ENCODE measurements at regions not wholly inside any gene's neighbourhood (a gene's known extent, or its start where the extent isn't known, plus 50 kb on each side); places are given as distances from the start of the nearest gene placed in this dataset.

- Histone ChIP-seq H2AK5ac (ENCODE audit: low read depth, low read length) (no peak overlapping the region), H3K4me2 (ENCODE audit: low read depth, low read length) (no peak overlapping the region), H3K9ac (ENCODE audit: low read depth, low read length) (no peak overlapping the region), H3K79me1 (ENCODE audit: low read depth in 1 of 2, low read length in 2 of 2) (no peaks in the 10 kb centered on the region), H2BK5ac (ENCODE audit: low read depth, low read length, poor library complexity, severe bottlenecking) (no peak overlapping the region), H2BK15ac (ENCODE audit: low read depth, low read length) (no peak overlapping the region), H3K27me3 (ENCODE audit: control insufficient read depth, insufficient read depth, low read length) (no peaks in the 10 kb centered on the region), H4K20me1 (ENCODE audit: insufficient read depth, low read length) (no peaks in the 10 kb centered on the region), H3K4me1 (ENCODE audit: control insufficient read depth, insufficient read depth, low read length) (no peaks in the 10 kb centered on the region), H3K18ac (ENCODE audit: low read depth, low read length) (no peak overlapping the region), H3K9me3 (ENCODE audit: control insufficient read depth, insufficient read depth, low read length) (0 out of 2 replicates have a peak, but pooled peaks cover 3% of the 10 kb centered on the region), H3K9me1 (ENCODE audit: insufficient read depth, low read length) (no peaks in the 10 kb centered on the region), H3K14ac (replicated peaks; ENCODE audit: low read depth, low read length) (no peak overlapping the region), H2BK20ac (ENCODE audit: low read depth, low read length) (no peak overlapping the region), H3K36me3 (ENCODE audit: control insufficient read depth, insufficient read depth, low read length) (no peaks in the 10 kb centered on the region), H3K4ac (ENCODE audit: low read depth, low read length) (no peak overlapping the region), H3K4me3 (ENCODE audit: insufficient read depth, low read depth, low read length) (no peak overlapping the region), H3K56ac (ENCODE audit: extremely low read depth, insufficient read depth, low read length) (no peak overlapping the region), H4K8ac (ENCODE audit: low read depth in 2 of 2, low read length in 2 of 2) (no peak overlapping the region), H2BK120ac (ENCODE audit: low read depth, low read length) (no peak overlapping the region), H3K27ac (ENCODE audit: insufficient read depth, low read length) (no peak overlapping the region), H3K23ac (ENCODE audit: low read depth, low read length) (no peak overlapping the region), H4K91ac (ENCODE audit: insufficient read depth, low read depth, low read length) (no peak overlapping the region), H2AK9ac (replicated peaks; ENCODE audit: low read depth, low read length, poor library complexity) (no peak overlapping the region), H4K5ac (ENCODE audit: low read depth, low read length) (no peak overlapping the region), H2AFZ (replicated peaks; ENCODE audit: low read length, poor library complexity) (no peak overlapping the region)
- POLR2A ChIA-PET (ENCODE audit: unreplicated experiment), result no interaction called here
- BruUV-seq (replicated peaks), result no TSS peak
- CTCF ChIA-PET, result no interaction called here
- TF ChIP-seq BHLHE40 (IDR thresholded peaks at IDR 0.05; ENCODE audit: low read depth, low read length) (no peak), RFX5 (IDR thresholded peaks at IDR 0.05; ENCODE audit: low read depth, low read length) (no peak), CTCF (conservative IDR thresholded peaks at IDR 0.05; ENCODE audit: low read depth, low read length) (no peak), USF2 (IDR thresholded peaks at IDR 0.05; ENCODE audit: low read depth, low read length) (no peak), MAFK (IDR thresholded peaks at IDR 0.05; ENCODE audit: low read depth, low read length) (no peak), MAZ (IDR thresholded peaks at IDR 0.05; ENCODE audit: borderline replicate concordance, low read depth, low read length) (no peak), CHD1 (IDR thresholded peaks at IDR 0.05; ENCODE audit: low read depth, low read length) (no peak), CEBPB (IDR thresholded peaks at IDR 0.05; ENCODE audit: low read depth, low read length) (no peak), RCOR1 (IDR thresholded peaks at IDR 0.05; ENCODE audit: insufficient replicate concordance, low read length) (no peak), RAD21 (IDR thresholded peaks at IDR 0.05; ENCODE audit: low read length) (no peak), FOS (IDR thresholded peaks at IDR 0.05; ENCODE audit: low read depth, low read length) (no peak), MXI1 (IDR thresholded peaks at IDR 0.05; ENCODE audit: borderline replicate concordance, low read depth, low read length) (no peak), POLR2A (IDR thresholded peaks at IDR 0.05; ENCODE audit: low read depth, low read length) (no peak), NFE2L2 (IDR thresholded peaks at IDR 0.05; ENCODE audit: low read depth, low read length) (no peak), SMC3 (IDR thresholded peaks at IDR 0.05; ENCODE audit: low read depth, low read length) (no peak)
- TF ChIP-seq, protein P1, sequence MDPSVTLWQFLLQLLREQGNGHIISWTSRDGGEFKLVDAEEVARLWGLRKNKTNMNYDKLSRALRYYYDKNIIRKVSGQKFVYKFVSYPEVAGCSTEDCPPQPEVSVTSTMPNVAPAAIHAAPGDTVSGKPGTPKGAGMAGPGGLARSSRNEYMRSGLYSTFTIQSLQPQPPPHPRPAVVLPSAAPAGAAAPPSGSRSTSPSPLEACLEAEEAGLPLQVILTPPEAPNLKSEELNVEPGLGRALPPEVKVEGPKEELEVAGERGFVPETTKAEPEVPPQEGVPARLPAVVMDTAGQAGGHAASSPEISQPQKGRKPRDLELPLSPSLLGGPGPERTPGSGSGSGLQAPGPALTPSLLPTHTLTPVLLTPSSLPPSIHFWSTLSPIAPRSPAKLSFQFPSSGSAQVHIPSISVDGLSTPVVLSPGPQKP (IDR thresholded peaks at IDR 0.05; ENCODE audit: borderline replicate concordance, low read depth, low read length), result no peak
- dilution Hi-C loops (cut with HindIII; ENCODE audit: low sequenced_read_pairs, unreplicated experiment), result no loop called here
- DNase-seq (no peak), ATAC-seq (ENCODE audit: low read depth) (no peak)
- intact Hi-C loops (cut with micrococcal nuclease), result no loop called here
- in situ Hi-C loops (cut with MboI; ENCODE audit: low sequenced_read_pairs), result no loop called here
Measured at GRCh38 chr2:164032995-164033394, 297.2 kb upstream of the FIGN start.

Measured in IMR-90 (cell line).